ENCODE measurements at regions not wholly inside any gene's neighbourhood (a gene's known extent, or its start where the extent isn't known, plus 50 kb on each side); places are given as distances from the start of the nearest gene placed in this dataset.
"Not testable (repeated sequence)": the region's sequence is repeated elsewhere in the genome, so short reads cannot be mapped to it uniquely, and the experiment has no call there.

DNA sequence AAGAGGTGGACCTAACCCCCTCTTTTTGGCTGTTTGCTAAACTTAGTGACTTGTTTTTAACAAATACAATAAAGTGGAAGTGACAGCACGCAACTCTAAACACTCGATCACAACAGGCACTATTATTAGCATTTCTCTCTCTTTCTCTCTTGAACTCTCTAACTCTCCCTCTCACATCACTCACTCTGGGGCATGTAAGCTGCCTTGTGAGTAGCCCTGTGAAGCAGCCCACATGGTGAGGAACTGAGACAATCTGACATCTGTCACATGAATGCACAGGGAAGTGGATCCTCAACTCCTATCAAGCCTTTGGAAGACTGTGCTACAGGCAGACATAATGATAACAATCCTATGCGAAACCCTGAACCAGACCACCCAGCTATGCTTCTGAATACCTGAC lies 609.0 kb upstream of the CNTN5 start:
- DNase-seq (ENCODE audit: low spot score in 2 of 2), result no peak

DNA sequence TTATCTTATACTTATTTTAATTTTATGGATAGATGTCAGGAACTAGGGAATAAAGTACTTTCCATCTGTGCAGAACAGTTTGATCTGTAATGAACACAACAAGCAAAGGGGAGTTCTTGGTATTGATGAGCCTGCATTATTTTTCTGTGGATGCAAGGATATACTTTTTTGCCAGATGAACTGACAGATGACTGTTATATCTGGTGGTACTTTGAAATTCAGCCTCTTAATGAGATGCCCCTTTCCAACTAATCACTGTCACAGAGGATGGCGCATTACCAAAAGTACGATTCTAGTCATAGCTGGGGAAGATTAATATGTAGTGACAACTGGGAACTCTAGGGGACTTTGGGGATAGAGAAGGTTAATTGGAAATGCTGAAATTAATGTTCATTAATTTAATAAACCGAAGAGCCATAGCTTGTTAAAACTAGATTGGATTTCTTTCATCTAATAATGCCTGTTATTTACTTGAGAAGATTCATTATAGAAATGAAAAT lies 603.4 kb upstream of the CNTN5 start:
- Histone ChIP-seq H3K27ac (no peak overlapping the region), H3K9me3 (no peaks in the 10 kb centered on the region), H3K4me1 (no peaks in the 10 kb centered on the region), H3K4me3 (no peak overlapping the region), H3K36me3 (no peaks in the 10 kb centered on the region), H3K27me3 (no peaks in the 10 kb centered on the region)
- intact Hi-C loops (cut with DNase I), result no loop called here
- TF ChIP-seq, protein P1, sequence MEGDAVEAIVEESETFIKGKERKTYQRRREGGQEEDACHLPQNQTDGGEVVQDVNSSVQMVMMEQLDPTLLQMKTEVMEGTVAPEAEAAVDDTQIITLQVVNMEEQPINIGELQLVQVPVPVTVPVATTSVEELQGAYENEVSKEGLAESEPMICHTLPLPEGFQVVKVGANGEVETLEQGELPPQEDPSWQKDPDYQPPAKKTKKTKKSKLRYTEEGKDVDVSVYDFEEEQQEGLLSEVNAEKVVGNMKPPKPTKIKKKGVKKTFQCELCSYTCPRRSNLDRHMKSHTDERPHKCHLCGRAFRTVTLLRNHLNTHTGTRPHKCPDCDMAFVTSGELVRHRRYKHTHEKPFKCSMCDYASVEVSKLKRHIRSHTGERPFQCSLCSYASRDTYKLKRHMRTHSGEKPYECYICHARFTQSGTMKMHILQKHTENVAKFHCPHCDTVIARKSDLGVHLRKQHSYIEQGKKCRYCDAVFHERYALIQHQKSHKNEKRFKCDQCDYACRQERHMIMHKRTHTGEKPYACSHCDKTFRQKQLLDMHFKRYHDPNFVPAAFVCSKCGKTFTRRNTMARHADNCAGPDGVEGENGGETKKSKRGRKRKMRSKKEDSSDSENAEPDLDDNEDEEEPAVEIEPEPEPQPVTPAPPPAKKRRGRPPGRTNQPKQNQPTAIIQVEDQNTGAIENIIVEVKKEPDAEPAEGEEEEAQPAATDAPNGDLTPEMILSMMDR (IDR thresholded peaks at IDR 0.05), result no peak
- DNase-seq (ENCODE audit: low spot score in 2 of 2), result no peak

More for the DNA sequence above, 609.0 kb upstream of the CNTN5 start:
- Histone ChIP-seq H3K9me3 (no peaks in the 10 kb centered on the region), H3K4me1 (no peaks in the 10 kb centered on the region), H3K27me3 (no peaks in the 10 kb centered on the region), H3K36me3 (no peaks in the 10 kb centered on the region), H3K4me3 (no peak overlapping the region), H3K27ac (no peak overlapping the region)
- intact Hi-C loops (cut with DNase I), result no loop called here
- TF ChIP-seq, protein P1 (IDR thresholded peaks at IDR 0.05), result no peak

DNA sequence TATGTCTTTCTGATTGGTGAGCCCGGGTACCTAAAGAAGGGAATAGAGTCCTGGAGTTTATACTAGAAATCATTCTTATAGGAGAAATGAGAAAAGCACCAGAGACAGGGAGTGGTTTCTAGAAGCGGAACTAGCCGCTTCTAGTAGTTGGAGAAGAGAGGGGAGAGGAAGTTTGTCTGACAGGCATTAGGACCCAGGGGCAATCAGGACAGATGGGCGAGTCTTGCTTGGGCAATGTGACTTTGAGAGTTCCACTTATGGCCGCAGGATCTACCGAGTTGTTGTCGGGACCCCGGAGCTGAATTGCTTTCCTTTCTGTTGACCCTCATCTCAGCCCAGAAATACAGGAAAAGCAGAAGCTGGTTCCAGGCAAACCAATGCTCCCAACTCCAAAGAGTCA lies 596.8 kb upstream of the CNTN5 start:
- DNase-seq (ENCODE audit: low spot score in 2 of 2), result no peak
- no peak overlapping the region for H3K27ac ChIP-seq
- intact Hi-C loops (cut with DNase I), result no loop called here
- H3K4me1 ChIP-seq, result no peaks in the 10 kb centered on the region
- no peak overlapping the region for H3K4me3 ChIP-seq
- no peaks in the 10 kb centered on the region for H3K27me3 ChIP-seq
- H3K36me3 ChIP-seq, result no peaks in the 10 kb centered on the region
- TF ChIP-seq, protein P1 (IDR thresholded peaks at IDR 0.05), result no peak
- peaks cover 0 to 4% of the 10 kb centered on the region in 2 donors for H3K9me3 ChIP-seq

DNA sequence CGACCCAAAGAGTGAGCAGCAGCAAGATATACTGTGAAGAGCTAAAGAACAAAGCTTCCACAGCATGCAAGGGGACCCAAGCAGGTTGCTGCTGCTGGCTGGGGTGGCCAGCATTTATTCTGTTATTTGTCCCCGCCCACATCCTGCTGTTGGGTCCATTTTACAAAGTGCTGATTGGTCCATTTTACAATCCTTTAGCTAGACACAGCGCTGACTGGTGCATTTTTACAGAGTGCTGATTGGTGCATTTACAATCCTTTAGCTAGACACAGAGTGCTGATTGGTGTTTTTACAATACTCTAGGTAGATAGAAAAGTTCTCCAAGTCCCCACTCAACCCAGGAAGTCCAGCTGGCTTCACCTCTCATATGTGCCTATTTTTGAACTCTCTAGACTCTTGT lies 596.0 kb upstream of the CNTN5 start:
- H3K36me3 ChIP-seq; H3K27me3 ChIP-seq; DNase-seq (ENCODE audit: low spot score in 2 of 2); H3K9me3 ChIP-seq; intact Hi-C loops (cut with DNase I); H3K4me3 ChIP-seq; H3K27ac ChIP-seq; H3K4me1 ChIP-seq: not testable (repeated sequence)

DNA sequence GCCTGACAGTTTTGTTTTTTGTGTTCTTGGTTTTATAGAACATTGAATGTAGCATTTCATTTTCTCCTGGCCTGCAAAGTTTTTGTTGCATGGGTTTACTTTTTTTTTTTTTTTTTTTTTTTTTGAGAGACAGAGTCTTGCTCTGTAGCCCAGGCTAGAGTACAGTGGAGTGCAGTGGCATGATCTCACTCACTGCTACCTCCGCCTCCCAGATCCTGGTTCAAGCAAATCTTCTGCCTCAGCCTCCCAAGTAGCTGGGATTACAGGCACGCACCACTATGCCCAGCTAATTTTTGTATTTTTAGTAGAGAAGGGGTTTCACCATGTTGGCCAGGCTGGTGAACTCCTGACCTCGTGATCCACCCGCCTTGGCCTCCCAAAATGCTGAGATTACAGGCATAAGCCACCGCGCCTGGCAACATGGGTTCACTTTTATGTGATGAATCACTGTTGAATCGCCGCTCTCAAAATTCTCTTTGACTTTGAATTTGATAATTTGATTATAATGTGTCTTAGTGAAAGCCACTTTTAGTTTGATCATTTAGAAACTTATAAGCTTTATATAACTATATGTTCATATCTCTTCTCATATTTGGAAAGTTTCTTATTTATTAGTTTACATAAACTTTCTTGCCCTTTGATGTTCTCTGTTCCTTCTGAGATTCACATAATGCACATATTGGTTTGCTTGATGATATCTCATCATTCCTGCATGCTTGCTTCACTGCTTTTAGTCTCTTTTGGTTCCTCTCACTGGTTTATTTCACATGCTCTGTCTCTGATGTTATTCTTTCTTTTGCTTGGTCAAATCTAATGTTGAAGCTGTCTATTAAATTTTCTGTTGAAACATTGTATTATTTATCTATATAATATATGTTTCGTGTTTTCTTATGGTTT lies 589.0 kb upstream of the CNTN5 start:
- DNase-seq (ENCODE audit: low spot score in 2 of 2), result no peak
- Histone ChIP-seq H3K27ac (no peak overlapping the region), H3K27me3 (no peaks in the 10 kb centered on the region), H3K4me3 (no peak overlapping the region), H3K4me1 (no peaks in the 10 kb centered on the region), H3K36me3 (no peaks in the 10 kb centered on the region), H3K9me3 (no peaks in the 10 kb centered on the region)
- intact Hi-C loops (cut with DNase I), result no loop called here
- TF ChIP-seq, protein P1 (IDR thresholded peaks at IDR 0.05), result no peak

DNA sequence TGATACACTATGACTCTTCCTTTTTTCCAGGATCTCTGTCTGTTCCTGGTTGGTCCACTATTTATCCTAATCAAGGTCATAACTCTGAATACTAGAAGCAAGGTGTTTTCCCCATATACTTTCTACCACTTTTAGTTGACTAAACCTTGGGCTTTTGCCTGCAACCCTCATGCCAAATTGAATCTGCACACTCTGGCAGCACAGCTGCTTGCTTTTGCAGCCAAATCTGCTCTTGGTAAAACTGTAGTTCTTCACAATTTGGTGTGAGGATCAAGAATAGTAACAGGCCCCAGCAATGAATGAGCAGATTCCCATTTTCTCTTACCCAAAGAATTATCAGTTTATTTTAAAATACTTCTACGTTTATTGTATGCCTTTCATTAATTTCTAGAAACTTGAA lies 586.5 kb upstream of the CNTN5 start:
- Histone ChIP-seq H3K36me3 (no peaks in the 10 kb centered on the region), H3K9me3 (no peaks in the 10 kb centered on the region), H3K27me3 (no peaks in the 10 kb centered on the region), H3K27ac (no peak overlapping the region), H3K4me1 (no peaks in the 10 kb centered on the region), H3K4me3 (no peak overlapping the region)
- intact Hi-C loops (cut with DNase I), result no loop called here
- TF ChIP-seq, protein P1 (IDR thresholded peaks at IDR 0.05), result no peak
- DNase-seq (ENCODE audit: low spot score in 2 of 2), result no peak

Data from ascending aorta (tissue), 2 donors.